RWPE2 (cell line): ENCODE measurements at regions not wholly inside any gene's neighbourhood (a gene's known extent, or its start where the extent isn't known, plus 50 kb on each side); places are given as distances from the start of the nearest gene placed in this dataset.
"Not testable (repeated sequence)": the region's sequence is repeated elsewhere in the genome, so short reads cannot be mapped to it uniquely, and the experiment has no call there.

Experiments used
- ATAC-seq: fragments of 200-7000 bp; cut with Tn5 transposase; 3 replicates; pipeline ENCODE4 v1.9.1; 2021; ENCODE audit warnings: low read depth
- DNase-seq: peaks from one replicate; pipeline ENCODE4 v3.0.0-alpha.2; 2020; ENCODE audit warnings: low spot score
- H3K27ac ChIP-seq: fragments of 450-650 bp; 2 replicates; pipeline ENCODE4 v1.5.1; 2017; ENCODE audit warnings: mild to moderate bottlenecking; ENCODE audit not compliant: poor library complexity, severe bottlenecking
- H3K27me3 ChIP-seq: fragments of 250-450 bp; sonication (Bioruptor Pico); 2 replicates; pipeline ENCODE4 v1.5.1; 2021; ENCODE audit warnings: mild to moderate bottlenecking, moderate library complexity; ENCODE audit not compliant: insufficient read depth, poor library complexity, severe bottlenecking
- H3K36me3 ChIP-seq: fragments of 250-450 bp; sonication (Bioruptor Pico); 2 replicates; pipeline ENCODE4 v1.5.1; 2020; ENCODE audit warnings: low read depth, mild to moderate bottlenecking, moderate library complexity
- H3K4me1 ChIP-seq: fragments of 250-450 bp; sonication (Bioruptor Pico); 2 replicates; pipeline ENCODE4 v1.5.1; 2021; ENCODE audit warnings: mild to moderate bottlenecking, moderate library complexity; ENCODE audit not compliant: insufficient read depth, poor library complexity, severe bottlenecking
- H3K4me3 ChIP-seq: fragments of 250-450 bp; sonication (Bioruptor Pico); 2 replicates; pipeline ENCODE4 v1.5.1; 2021; ENCODE audit warnings: mild to moderate bottlenecking, moderate library complexity; ENCODE audit not compliant: severe bottlenecking
- H3K9me3 ChIP-seq: fragments of 250-450 bp; sonication (Bioruptor Pico); 2 replicates; pipeline ENCODE4 v1.5.1; 2021; ENCODE audit warnings: mild to moderate bottlenecking, moderate library complexity; ENCODE audit not compliant: severe bottlenecking
- TF ChIP-seq, protein P1 (sequence below): fragments of 450-650 bp; IDR thresholded peaks from one replicate; pipeline ENCODE4 v1.5.1; 2017; ENCODE audit warnings: mild to moderate bottlenecking, moderate library complexity; ENCODE audit not compliant: poor library complexity, severe bottlenecking

DNA sequence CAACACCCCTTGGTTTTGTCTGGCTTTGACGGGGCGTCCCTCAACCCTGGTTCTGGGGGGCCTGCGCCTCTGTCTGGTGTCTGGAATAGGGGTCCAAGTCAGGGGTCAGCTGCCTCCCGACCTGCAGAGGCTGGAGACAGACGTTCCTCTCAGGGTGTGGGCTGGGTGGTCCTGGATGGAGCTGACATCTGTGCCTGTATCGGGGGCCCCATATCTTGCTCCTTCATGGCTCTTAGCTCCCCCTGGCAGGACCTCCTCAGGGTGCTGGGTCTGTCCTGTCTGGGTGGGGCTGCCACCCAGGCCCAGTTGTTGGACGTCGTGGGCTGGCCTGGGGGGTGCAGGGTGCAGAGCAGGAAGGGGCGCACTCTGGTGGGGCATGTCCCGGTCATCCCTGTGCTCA, 374.8 kb downstream of the TMEM121 start:
- no peak for ATAC-seq
- H3K9me3 ChIP-seq, result no peaks in the 10 kb centered on the region
- no peak overlapping the region for H3K4me3 ChIP-seq
- no peak for DNase-seq
- no peaks in the 10 kb centered on the region for H3K27me3 ChIP-seq
- no peaks in the 10 kb centered on the region for H3K4me1 ChIP-seq
- TF ChIP-seq, protein P1, sequence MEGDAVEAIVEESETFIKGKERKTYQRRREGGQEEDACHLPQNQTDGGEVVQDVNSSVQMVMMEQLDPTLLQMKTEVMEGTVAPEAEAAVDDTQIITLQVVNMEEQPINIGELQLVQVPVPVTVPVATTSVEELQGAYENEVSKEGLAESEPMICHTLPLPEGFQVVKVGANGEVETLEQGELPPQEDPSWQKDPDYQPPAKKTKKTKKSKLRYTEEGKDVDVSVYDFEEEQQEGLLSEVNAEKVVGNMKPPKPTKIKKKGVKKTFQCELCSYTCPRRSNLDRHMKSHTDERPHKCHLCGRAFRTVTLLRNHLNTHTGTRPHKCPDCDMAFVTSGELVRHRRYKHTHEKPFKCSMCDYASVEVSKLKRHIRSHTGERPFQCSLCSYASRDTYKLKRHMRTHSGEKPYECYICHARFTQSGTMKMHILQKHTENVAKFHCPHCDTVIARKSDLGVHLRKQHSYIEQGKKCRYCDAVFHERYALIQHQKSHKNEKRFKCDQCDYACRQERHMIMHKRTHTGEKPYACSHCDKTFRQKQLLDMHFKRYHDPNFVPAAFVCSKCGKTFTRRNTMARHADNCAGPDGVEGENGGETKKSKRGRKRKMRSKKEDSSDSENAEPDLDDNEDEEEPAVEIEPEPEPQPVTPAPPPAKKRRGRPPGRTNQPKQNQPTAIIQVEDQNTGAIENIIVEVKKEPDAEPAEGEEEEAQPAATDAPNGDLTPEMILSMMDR, result no peak
- no peaks in the 10 kb centered on the region for H3K36me3 ChIP-seq
- no peak overlapping the region for H3K27ac ChIP-seq

DNA sequence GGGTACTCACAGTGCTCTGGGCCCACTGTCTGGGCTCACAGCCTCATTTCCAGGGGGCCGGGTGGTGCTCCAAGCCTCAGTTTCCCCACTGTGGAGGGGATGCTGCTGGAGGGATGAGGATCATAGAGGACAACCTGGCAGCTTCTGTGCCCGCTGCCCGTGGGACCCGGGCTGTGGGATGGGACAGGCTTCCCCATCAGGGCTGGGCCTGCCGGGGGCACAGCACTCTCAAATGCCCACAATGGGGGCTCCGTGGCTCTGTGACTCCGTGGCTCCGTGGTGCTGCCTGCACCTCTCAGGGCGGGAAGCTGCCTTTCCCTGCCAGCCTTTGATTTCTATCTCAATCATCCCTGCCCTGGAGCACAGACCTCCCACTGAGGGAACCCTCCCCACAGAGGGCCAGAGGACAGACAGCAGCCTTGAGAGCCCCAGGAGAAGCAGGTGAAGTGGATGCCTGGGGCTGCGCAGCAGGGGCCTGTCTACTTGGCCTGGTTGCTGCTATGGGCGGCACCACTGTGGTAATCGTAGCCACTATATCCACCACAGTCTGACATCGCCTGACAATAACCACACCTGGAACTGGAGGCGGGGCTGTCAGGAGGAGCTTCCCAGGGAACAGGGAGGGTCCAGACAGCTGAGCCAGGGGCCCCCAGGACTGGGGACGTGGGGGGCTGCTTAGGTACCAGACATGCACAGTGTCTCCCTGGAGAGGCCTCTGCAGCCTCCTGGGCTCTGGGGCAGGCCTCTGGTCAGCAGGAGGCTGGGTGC, 375.9 kb downstream of the TMEM121 start:
- ATAC-seq, result no peak
- no peaks in the 10 kb centered on the region for H3K4me1 ChIP-seq
- no peak overlapping the region for H3K27ac ChIP-seq
- no peak overlapping the region for H3K4me3 ChIP-seq
- H3K36me3 ChIP-seq, result no peaks in the 10 kb centered on the region
- DNase-seq, result no peak
- H3K9me3 ChIP-seq, result no peaks in the 10 kb centered on the region
- TF ChIP-seq, protein P1, result no peak
- no peaks in the 10 kb centered on the region for H3K27me3 ChIP-seq

DNA sequence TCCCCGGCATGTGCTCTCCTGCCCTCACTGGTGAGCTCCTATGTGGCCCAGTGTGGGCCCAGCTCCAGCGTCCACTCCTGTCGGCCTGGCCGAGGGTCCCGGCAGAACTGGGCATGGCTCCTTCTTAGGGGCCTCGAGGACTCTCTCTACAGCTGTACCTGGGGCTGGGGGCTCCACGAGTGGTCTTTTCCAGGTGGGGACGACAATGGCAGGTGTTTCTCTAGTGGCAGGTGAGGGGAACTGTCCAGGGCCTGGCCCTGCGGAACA, 376.4 kb downstream of the TMEM121 start:
- not testable (repeated sequence) for H3K27me3 ChIP-seq, H3K9me3 ChIP-seq, H3K4me3 ChIP-seq, ATAC-seq, H3K36me3 ChIP-seq, DNase-seq, H3K4me1 ChIP-seq, H3K27ac ChIP-seq

DNA sequence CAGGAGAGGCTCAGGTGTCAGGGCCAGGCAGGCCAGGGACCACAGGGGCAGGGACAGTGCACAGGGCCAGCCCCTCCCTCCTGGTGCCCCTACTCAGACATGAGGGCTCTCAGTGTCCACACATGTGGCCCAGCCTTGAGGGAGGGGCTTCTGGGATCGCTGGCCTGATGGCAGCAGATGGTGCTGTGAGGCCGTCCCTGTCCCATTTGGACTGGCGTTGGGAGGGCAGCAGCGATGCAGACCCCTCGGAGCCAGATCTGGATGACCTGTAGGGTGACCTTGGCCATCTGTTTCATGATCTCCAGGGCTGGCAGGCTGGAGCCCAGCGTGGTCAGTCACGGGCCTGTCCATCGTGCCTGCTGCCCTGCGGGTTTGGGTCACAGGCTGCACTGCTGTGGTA, 377.6 kb downstream of the TMEM121 start:
- no peaks in the 10 kb centered on the region for H3K27me3 ChIP-seq
- no peak overlapping the region for H3K4me3 ChIP-seq
- no peak overlapping the region for H3K27ac ChIP-seq
- H3K4me1 ChIP-seq, result no peaks in the 10 kb centered on the region
- no peaks in the 10 kb centered on the region for H3K9me3 ChIP-seq
- DNase-seq (no peak), ATAC-seq (no peak)
- H3K36me3 ChIP-seq, result no peaks in the 10 kb centered on the region
- TF ChIP-seq, protein P1, result no peak

DNA sequence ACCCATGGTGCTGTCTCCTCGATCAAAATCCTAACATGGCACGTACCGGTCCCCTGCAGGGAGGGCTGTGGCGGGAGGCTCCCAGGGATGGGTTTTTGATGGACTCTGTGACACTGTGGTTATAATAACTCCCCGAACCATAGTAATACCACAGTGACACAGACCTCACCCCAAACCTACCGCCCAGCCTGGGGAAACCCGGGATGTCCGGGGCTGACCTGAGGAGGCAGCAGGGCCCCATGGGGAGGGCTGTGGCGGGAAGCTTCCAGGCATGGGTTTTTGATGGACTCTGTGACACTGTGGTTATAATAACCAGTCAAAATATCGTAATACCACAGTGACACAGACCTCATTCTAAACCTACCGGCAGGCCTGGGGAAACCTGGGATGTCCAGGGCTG, 378.0 kb downstream of the TMEM121 start:
- H3K4me3 ChIP-seq, result no peak overlapping the region
- no peak for DNase-seq
- no peaks in the 10 kb centered on the region for H3K9me3 ChIP-seq
- no peaks in the 10 kb centered on the region for H3K27me3 ChIP-seq
- no peak overlapping the region for H3K27ac ChIP-seq
- H3K36me3 ChIP-seq, result no peaks in the 10 kb centered on the region
- TF ChIP-seq, protein P1, result no peak
- no peaks in the 10 kb centered on the region for H3K4me1 ChIP-seq
- ATAC-seq, result no peak
